Thymus (tissue), 11 donors: ENCODE measurements at regions not wholly inside any gene's neighbourhood (a gene's known extent, or its start where the extent isn't known, plus 50 kb on each side); places are given as distances from the start of the nearest gene placed in this dataset.

Experiments used
- DNase-seq, 9 donors: peaks; one replicate each; pipeline ENCODE4 v3.0.0-alpha.2; 2013; ENCODE audit warnings: low spot score in 9 of 9, low read depth in 6 of 9, missing footprints in 1 of 9
- H3K27ac ChIP-seq, 2 donors: one replicate each; pipeline ENCODE4 v1.5.1; 2013; ENCODE audit warnings: control low read depth in 1 of 2, low read depth in 1 of 2, low read length in 1 of 2, mild to moderate bottlenecking in 1 of 2, moderate library complexity in 1 of 2
- H3K27me3 ChIP-seq, 2 donors: one replicate each; pipeline ENCODE4 v1.5.1; 2013; ENCODE audit warnings: low read length in 1 of 2; ENCODE audit not compliant: control insufficient read depth in 2 of 2, insufficient read depth in 1 of 2
- H3K36me3 ChIP-seq, 2 donors: one replicate each; pipeline ENCODE4 v1.5.1; 2013; ENCODE audit warnings: low read length in 1 of 2, mild to moderate bottlenecking in 1 of 2, moderate library complexity in 1 of 2; ENCODE audit not compliant: control insufficient read depth in 2 of 2, insufficient read depth in 2 of 2
- H3K4me1 ChIP-seq, 2 donors: one replicate each; pipeline ENCODE4 v1.5.1; 2013; ENCODE audit warnings: low read length in 2 of 2; ENCODE audit not compliant: control insufficient read depth in 2 of 2, insufficient read depth in 2 of 2
- H3K4me3 ChIP-seq, 2 donors: one replicate each; pipeline ENCODE4 v1.5.1; 2013; ENCODE audit warnings: low read length in 2 of 2, control low read depth in 1 of 2, mild to moderate bottlenecking in 1 of 2
- H3K9me3 ChIP-seq, 2 donors: one replicate each; pipeline ENCODE4 v1.5.1; 2013; ENCODE audit warnings: low read length in 1 of 2, mild to moderate bottlenecking in 1 of 2; ENCODE audit not compliant: control insufficient read depth in 2 of 2, insufficient read depth in 1 of 2
- WGBS: extraction: QIAGEN DNeasy Blood & Tissue Kit; methylation state at CpG from one replicate; pipeline ENCODE4 v1.1.7; 2013; 5-methylcytosine and 5-hydroxymethylcytosine counted together
- donor health status: healthy.

GRCh38 chr6:71194724-71195123, 93.9 kb upstream of the OGFRL1 start:
- H3K4me1 ChIP-seq: no peaks in the 10 kb centered on the region
- H3K27ac ChIP-seq: no peak overlapping the region
- H3K4me3 ChIP-seq: no peak overlapping the region
- H3K36me3 ChIP-seq: no peaks in the 10 kb centered on the region
- no peak for DNase-seq
- 97% methylated on average over 1 of the region's 1 CpG for WGBS
- no peaks in the 10 kb centered on the region for H3K27me3 ChIP-seq
- no peaks in the 10 kb centered on the region for H3K9me3 ChIP-seq

GRCh38 chr6:71197267-71197666, 91.3 kb upstream of the OGFRL1 start:
- Histone ChIP-seq H3K27ac (no peak overlapping the region), H3K4me1 (no peaks in the 10 kb centered on the region), H3K4me3 (no peak overlapping the region), H3K9me3 (no peaks in the 10 kb centered on the region), H3K36me3 (no peaks in the 10 kb centered on the region), H3K27me3 (no peaks in the 10 kb centered on the region)
- WGBS: 94% methylated on average over 7 of the region's 7 CpGs
- DNase-seq: no peak

- 95% methylated on average over 1 of the region's 1 CpG for WGBS
- no peaks in the 10 kb centered on the region for H3K9me3 ChIP-seq
- no peaks in the 10 kb centered on the region for H3K36me3 ChIP-seq
- H3K4me1 ChIP-seq: no peaks in the 10 kb centered on the region
- no peaks in the 10 kb centered on the region for H3K27me3 ChIP-seq
- H3K27ac ChIP-seq: no peak overlapping the region
- DNase-seq: no peak
- H3K4me3 ChIP-seq: no peak overlapping the region
These were observed 90.8 kb upstream of the OGFRL1 start for GRCh38 chr6:71197780-71198179.

GRCh38 chr6:71198908-71199307, 89.7 kb upstream of the OGFRL1 start:
- DNase-seq: no peak
- no peaks in the 10 kb centered on the region for H3K36me3 ChIP-seq
- WGBS: 98% methylated on average over 2 of the region's 2 CpGs

GRCh38 chr6:71199736-71200135, 88.9 kb upstream of the OGFRL1 start:
- DNase-seq: no peak
- Histone ChIP-seq H3K9me3 (no peaks in the 10 kb centered on the region), H3K36me3 (no peaks in the 10 kb centered on the region), H3K4me1 (no peaks in the 10 kb centered on the region), H3K27ac (no peak overlapping the region), H3K27me3 (no peaks in the 10 kb centered on the region), H3K4me3 (no peak overlapping the region)
- 98% methylated on average over 2 of the region's 2 CpGs for WGBS

More at GRCh38 chr6:71198908-71199307, 89.7 kb upstream of the OGFRL1 start:
- H3K9me3 ChIP-seq: no peaks in the 10 kb centered on the region
- no peaks in the 10 kb centered on the region for H3K27me3 ChIP-seq
- no peaks in the 10 kb centered on the region for H3K4me1 ChIP-seq
- H3K4me3 ChIP-seq: no peak overlapping the region
- H3K27ac ChIP-seq: no peak overlapping the region

- Histone ChIP-seq H3K27ac (no peak overlapping the region), H3K4me1 (no peaks in the 10 kb centered on the region), H3K27me3 (no peaks in the 10 kb centered on the region), H3K9me3 (no peaks in the 10 kb centered on the region), H3K4me3 (no peak overlapping the region), H3K36me3 (no peaks in the 10 kb centered on the region)
- 94% methylated on average over 2 of the region's 2 CpGs for WGBS
- DNase-seq: no peak
These were observed 85.4 kb upstream of the OGFRL1 start for GRCh38 chr6:71203206-71203605.

GRCh38 chr6:71204741-71205140, 83.9 kb upstream of the OGFRL1 start:
- no peaks in the 10 kb centered on the region for H3K27me3 ChIP-seq
- H3K27ac ChIP-seq: no peak overlapping the region
- H3K9me3 ChIP-seq: no peaks in the 10 kb centered on the region
- no peak for DNase-seq
- H3K4me1 ChIP-seq: no peaks in the 10 kb centered on the region
- no peak overlapping the region for H3K4me3 ChIP-seq
- H3K36me3 ChIP-seq: no peaks in the 10 kb centered on the region
- WGBS: 98% methylated on average over 6 of the region's 6 CpGs

- Histone ChIP-seq H3K36me3 (no peaks in the 10 kb centered on the region), H3K27me3 (no peaks in the 10 kb centered on the region), H3K27ac (no peak overlapping the region), H3K9me3 (no peaks in the 10 kb centered on the region), H3K4me3 (no peak overlapping the region), H3K4me1 (no peaks in the 10 kb centered on the region)
- 91% methylated on average over 3 of the region's 3 CpGs for WGBS
- DNase-seq: no peak
These were observed 83.2 kb upstream of the OGFRL1 start for GRCh38 chr6:71205336-71205956.

GRCh38 chr6:71206089-71206488, 82.5 kb upstream of the OGFRL1 start:
- WGBS: 96% methylated on average over 2 of the region's 2 CpGs
- Histone ChIP-seq H3K36me3 (no peaks in the 10 kb centered on the region), H3K9me3 (no peaks in the 10 kb centered on the region), H3K4me3 (no peak overlapping the region), H3K4me1 (no peaks in the 10 kb centered on the region), H3K27me3 (no peaks in the 10 kb centered on the region), H3K27ac (no peak overlapping the region)
- no peak for DNase-seq

- Histone ChIP-seq H3K9me3 (no peaks in the 10 kb centered on the region), H3K27ac (no peak overlapping the region), H3K4me1 (no peaks in the 10 kb centered on the region), H3K4me3 (no peak overlapping the region), H3K36me3 (no peaks in the 10 kb centered on the region), H3K27me3 (no peaks in the 10 kb centered on the region)
- DNase-seq: no peak
- 95% methylated on average over 1 of the region's 1 CpG for WGBS
These were observed 79.4 kb upstream of the OGFRL1 start for GRCh38 chr6:71209206-71209605.
